DOHH2 (cell line): ENCODE measurements at regions not wholly inside any gene's neighbourhood (a gene's known extent, or its start where the extent isn't known, plus 50 kb on each side); places are given as distances from the start of the nearest gene placed in this dataset.
"Not testable (repeated sequence)": the region's sequence is repeated elsewhere in the genome, so short reads cannot be mapped to it uniquely, and the experiment has no call there.

Source experiments
- H3F3A ChIP-seq: fragments of 200-600 bp; sonication (generic), shearing (Covaris generic); 2 replicates; pipeline ENCODE4 v1.6.0; 2016; ENCODE audit warnings: antibody characterized with exemption, mild to moderate bottlenecking; ENCODE audit not compliant: control insufficient read depth, insufficient read depth
- H3K27ac ChIP-seq: fragments of 200-600 bp; sonication (generic); 2 replicates; pipeline ENCODE4 v1.5.1; 2014; ENCODE audit warnings: low read depth, mild to moderate bottlenecking, low read length, moderate library complexity
- H3K27me3 ChIP-seq: fragments of 200-600 bp; sonication (generic); 2 replicates; pipeline ENCODE4 v1.6.1; 2014; ENCODE audit warnings: mild to moderate bottlenecking, low read length, mixed read lengths; ENCODE audit not compliant: control insufficient read depth
- H3K36me3 ChIP-seq: fragments of 200-600 bp; sonication (generic); 2 replicates; pipeline ENCODE4 v1.6.1; 2014; ENCODE audit warnings: mild to moderate bottlenecking, low read length, moderate library complexity, mixed read lengths; ENCODE audit not compliant: control insufficient read depth
- H3K4me1 ChIP-seq: fragments of 200-600 bp; sonication (generic); 2 replicates; pipeline ENCODE4 v1.6.1; 2014; ENCODE audit warnings: mild to moderate bottlenecking, low read length, mixed read lengths; ENCODE audit not compliant: control insufficient read depth
- H3K4me2 ChIP-seq: fragments of 200-600 bp; sonication (generic); 2 replicates; pipeline ENCODE4 v1.6.0; 2014; ENCODE audit warnings: mild to moderate bottlenecking, low read length, moderate library complexity
- H3K4me3 ChIP-seq: fragments of 200-600 bp; sonication (generic); 2 replicates; pipeline ENCODE4 v1.5.1; 2014; ENCODE audit warnings: mild to moderate bottlenecking, low read length, mixed read lengths
- H3K79me2 ChIP-seq: fragments of 200-600 bp; sonication (generic); 2 replicates; pipeline ENCODE4 v1.6.1; 2014; ENCODE audit warnings: mild to moderate bottlenecking, low read length, mixed read lengths; ENCODE audit not compliant: control insufficient read depth
- H3K9me2 ChIP-seq: fragments of 200-600 bp; sonication (generic); replicated peaks from 2 replicates; pipeline ENCODE4 v1.6.1; 2014; ENCODE audit warnings: mild to moderate bottlenecking, low read length, mixed read lengths; ENCODE audit not compliant: control insufficient read depth
- H3K9me3 ChIP-seq: fragments of 200-600 bp; sonication (generic); 2 replicates; pipeline ENCODE4 v1.6.1; 2014; ENCODE audit warnings: antibody characterized with exemption, low read length, mixed read lengths; ENCODE audit not compliant: control insufficient read depth, insufficient read depth
- H4K20me1 ChIP-seq: fragments of 200-600 bp; sonication (generic); 2 replicates; pipeline ENCODE4 v1.6.0; 2014; ENCODE audit warnings: low read depth, mild to moderate bottlenecking, antibody characterized with exemption, low read length, moderate library complexity; ENCODE audit not compliant: control insufficient read depth, insufficient read depth
- EZH2phosphoT487 ChIP-seq: fragments of 200-600 bp; sonication (generic); IDR thresholded peaks from 2 replicates; pipeline ENCODE4 v1.6.1; 2017; ENCODE audit warnings: borderline replicate concordance, mild to moderate bottlenecking, antibody characterized with exemption, low read length, moderate library complexity, mixed read lengths
- TF ChIP-seq, protein P1 (sequence below): fragments of 200-600 bp; sonication (generic); IDR thresholded peaks from one replicate; pipeline ENCODE4 v1.5.1; 2014; ENCODE audit warnings: antibody characterized with exemption, mild to moderate bottlenecking, low read depth, low read length; ENCODE audit not compliant: poor library complexity, severe bottlenecking

DNA sequence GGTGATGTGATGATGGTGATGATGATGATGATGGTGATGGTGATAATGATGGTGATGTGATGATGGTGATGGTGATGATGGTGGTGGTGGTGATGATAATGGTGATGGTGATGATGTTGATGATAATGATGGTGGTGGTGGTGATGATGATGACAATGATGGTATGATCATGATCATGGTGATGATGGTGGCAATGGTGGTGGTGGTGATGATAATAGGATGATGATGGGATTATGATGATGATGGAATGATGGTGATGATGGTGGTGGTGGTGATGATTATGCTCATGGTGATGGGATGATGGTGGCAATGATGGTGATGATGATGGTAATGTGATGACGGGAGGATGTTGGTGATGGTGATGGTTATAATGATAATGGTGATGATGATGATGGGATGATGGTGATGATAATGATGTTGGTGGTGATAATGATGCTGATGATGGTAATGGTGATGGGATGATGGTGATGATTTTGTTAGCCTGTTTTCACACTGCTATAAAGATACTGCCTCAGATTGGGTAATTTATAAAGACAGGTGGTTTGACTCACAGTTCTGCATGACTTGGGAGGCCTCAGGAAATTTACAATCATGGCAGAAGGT lies 314.8 kb upstream of the SFSWAP start:
- no peaks in the 10 kb centered on the region for H3K9me2 ChIP-seq
- H3K4me1 ChIP-seq: no peaks in the 10 kb centered on the region
- no peak overlapping the region for H3K4me3 ChIP-seq
- no peaks in the 10 kb centered on the region for H3K79me2 ChIP-seq
- TF ChIP-seq, protein P1, sequence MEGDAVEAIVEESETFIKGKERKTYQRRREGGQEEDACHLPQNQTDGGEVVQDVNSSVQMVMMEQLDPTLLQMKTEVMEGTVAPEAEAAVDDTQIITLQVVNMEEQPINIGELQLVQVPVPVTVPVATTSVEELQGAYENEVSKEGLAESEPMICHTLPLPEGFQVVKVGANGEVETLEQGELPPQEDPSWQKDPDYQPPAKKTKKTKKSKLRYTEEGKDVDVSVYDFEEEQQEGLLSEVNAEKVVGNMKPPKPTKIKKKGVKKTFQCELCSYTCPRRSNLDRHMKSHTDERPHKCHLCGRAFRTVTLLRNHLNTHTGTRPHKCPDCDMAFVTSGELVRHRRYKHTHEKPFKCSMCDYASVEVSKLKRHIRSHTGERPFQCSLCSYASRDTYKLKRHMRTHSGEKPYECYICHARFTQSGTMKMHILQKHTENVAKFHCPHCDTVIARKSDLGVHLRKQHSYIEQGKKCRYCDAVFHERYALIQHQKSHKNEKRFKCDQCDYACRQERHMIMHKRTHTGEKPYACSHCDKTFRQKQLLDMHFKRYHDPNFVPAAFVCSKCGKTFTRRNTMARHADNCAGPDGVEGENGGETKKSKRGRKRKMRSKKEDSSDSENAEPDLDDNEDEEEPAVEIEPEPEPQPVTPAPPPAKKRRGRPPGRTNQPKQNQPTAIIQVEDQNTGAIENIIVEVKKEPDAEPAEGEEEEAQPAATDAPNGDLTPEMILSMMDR: no peak
- no peak for TF ChIP-seq EZH2phosphoT487
- no peaks in the 10 kb centered on the region for H4K20me1 ChIP-seq
- peaks cover 20% of the 10 kb centered on the region for H3K9me3 ChIP-seq
- H3K27ac ChIP-seq: no peak overlapping the region
- no peaks in the 10 kb centered on the region for H3K36me3 ChIP-seq
- H3K4me2 ChIP-seq: no peak overlapping the region
- no peaks in the 10 kb centered on the region for H3F3A ChIP-seq
- no peaks in the 10 kb centered on the region for H3K27me3 ChIP-seq

DNA sequence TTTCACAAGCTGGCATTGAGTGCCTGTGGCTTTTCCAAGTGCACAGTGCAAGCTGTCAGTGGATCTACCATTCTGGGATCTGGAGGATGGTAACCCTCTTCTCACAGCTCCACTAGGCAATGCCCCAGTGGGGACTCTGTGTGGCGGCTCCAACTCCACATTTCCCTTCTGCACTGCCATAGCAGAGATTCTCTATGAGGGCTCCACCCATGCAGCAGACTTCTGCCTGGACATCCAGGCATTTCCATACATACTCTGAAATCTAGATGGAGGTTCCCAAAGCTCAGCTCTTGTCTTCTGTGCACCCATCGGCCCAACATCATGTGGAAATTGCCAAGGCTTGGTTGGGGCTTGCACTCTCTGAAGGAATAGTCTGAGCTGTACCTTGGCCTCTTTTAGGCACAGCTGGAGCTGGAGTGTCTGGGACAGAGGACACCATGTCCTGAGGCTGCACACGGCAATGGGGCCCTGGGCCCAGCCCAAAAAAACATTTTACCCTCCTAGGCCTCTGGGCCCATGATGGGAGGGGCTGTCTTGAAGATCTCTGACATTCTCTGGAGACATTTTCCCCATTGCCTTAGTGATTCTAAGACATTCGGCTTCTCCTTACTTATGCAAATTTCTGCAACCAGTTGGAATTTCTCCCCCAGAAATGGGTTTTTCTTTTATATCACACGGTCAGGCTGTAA lies 313.3 kb upstream of the SFSWAP start:
- TF ChIP-seq, protein P1: no peak
- no peak for TF ChIP-seq EZH2phosphoT487
- H3F3A ChIP-seq: no peaks in the 10 kb centered on the region
- H3K27me3 ChIP-seq: no peaks in the 10 kb centered on the region
- H3K4me1 ChIP-seq: no peaks in the 10 kb centered on the region
- H3K4me3 ChIP-seq: no peak overlapping the region
- peaks cover 20% of the 10 kb centered on the region for H3K9me3 ChIP-seq
- H3K9me2 ChIP-seq: no peaks in the 10 kb centered on the region
- no peaks in the 10 kb centered on the region for H3K36me3 ChIP-seq
- H3K4me2 ChIP-seq: no peak overlapping the region
- no peaks in the 10 kb centered on the region for H3K79me2 ChIP-seq
- H4K20me1 ChIP-seq: no peaks in the 10 kb centered on the region
- H3K27ac ChIP-seq: no peak overlapping the region

DNA sequence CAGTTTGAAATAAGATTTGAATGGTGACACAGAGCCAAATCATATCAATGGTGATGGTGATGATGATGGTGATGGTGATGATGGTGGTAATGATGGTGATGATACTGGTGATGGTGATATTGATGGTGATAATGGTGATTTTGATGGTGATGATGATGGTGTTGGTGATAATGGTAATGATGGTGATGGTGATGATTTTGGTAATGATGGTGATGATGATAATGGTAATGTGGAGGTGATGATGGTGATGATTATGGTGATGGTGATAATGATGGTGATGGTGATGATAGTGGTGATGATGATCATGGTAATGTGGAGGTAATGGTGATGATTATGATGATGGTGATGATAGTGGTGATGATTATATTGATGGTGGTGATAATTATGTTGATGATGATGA lies 311.9 kb upstream of the SFSWAP start:
- no peaks in the 10 kb centered on the region for H4K20me1 ChIP-seq
- H3F3A ChIP-seq: no peaks in the 10 kb centered on the region
- no peaks in the 10 kb centered on the region for H3K36me3 ChIP-seq
- peaks cover 20% of the 10 kb centered on the region for H3K9me3 ChIP-seq
- no peaks in the 10 kb centered on the region for H3K9me2 ChIP-seq
- no peaks in the 10 kb centered on the region for H3K27me3 ChIP-seq
- H3K4me1 ChIP-seq: no peaks in the 10 kb centered on the region
- no peaks in the 10 kb centered on the region for H3K79me2 ChIP-seq
- no peak for TF ChIP-seq EZH2phosphoT487
- TF ChIP-seq, protein P1: no peak
- H3K27ac ChIP-seq: no peak overlapping the region
- no peak overlapping the region for H3K4me2 ChIP-seq
- no peak overlapping the region for H3K4me3 ChIP-seq

DNA sequence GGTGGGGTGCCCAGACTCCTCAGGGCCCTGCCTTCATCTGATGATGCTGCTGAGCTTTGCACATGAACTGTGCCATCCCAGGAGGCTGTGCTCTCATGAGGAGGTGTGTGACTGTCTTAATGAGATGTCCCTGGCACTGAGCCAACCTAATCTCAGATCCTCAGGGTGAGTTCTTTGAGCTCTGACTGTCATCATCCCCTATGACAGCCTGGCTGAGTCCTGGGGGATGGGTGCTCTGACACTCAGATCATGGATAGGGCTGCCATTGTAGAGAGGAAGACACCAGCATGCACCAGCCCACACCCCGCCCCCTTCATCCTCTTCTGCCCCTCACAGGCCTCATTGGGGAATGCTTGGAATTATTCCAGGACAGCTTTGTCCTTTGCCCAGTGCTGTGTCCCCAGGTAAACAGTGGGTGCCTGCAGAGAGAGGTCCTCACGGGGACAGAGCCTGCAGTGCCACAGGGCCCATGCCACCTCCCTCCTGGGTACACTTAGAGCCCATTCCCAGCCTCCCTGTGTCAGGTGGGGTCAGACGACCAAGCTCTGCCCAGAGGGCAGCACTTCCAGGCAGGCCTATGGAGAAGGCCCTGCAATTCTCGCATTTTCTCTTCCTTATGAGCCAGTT lies 310.1 kb upstream of the SFSWAP start:
- H4K20me1 ChIP-seq, H3K4me3 ChIP-seq, H3K9me2 ChIP-seq, H3K36me3 ChIP-seq, H3K4me1 ChIP-seq, H3F3A ChIP-seq, H3K4me2 ChIP-seq, H3K27ac ChIP-seq, H3K27me3 ChIP-seq, H3K79me2 ChIP-seq: not testable (repeated sequence)
- peaks cover 20% of the 10 kb centered on the region for H3K9me3 ChIP-seq

DNA sequence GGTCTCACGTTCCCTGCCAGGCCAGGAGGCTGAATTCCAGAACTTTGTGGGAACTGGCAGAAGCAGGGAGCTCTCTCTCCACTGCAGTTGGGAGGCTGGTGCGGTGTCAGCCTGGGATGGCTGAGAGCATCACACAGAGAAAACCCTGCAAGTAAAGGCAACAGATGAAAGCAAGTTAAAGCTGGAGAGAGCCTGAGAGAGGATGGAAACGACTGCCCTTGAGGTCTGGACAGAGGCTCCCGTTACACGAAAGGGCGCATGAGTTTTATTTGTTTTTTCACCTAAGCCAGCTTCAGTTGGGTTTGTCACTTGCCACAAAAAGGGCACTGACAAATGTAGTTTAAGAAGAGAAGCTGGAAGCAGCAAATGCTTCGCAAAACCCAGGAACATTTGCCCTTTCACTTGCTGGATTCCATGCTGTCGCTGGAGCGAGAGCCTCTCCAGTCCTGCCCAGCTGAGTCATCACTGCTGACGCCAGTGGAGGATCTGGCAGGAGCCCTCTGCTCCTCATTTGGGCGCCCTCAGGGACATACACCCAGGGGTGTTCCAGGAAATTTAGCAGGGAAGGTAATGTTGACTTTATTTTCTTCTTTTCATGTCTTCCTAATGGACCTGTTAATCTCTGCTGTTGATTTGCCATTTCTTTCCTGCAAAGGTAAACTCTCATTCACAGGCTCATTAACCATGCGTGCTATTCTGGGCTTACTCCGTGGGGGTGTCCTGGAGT lies 308.8 kb upstream of the SFSWAP start:
- not testable (repeated sequence) for H3K4me1 ChIP-seq, H3K4me2 ChIP-seq, H3K9me2 ChIP-seq, H3K27me3 ChIP-seq, H4K20me1 ChIP-seq, H3K4me3 ChIP-seq, H3F3A ChIP-seq, H3K79me2 ChIP-seq, H3K27ac ChIP-seq, H3K36me3 ChIP-seq
- H3K9me3 ChIP-seq: peaks cover 13% of the 10 kb centered on the region
